ENCODE measurements at regions not wholly inside any gene's neighbourhood (a gene's known extent, or its start where the extent isn't known, plus 50 kb on each side); places are given as distances from the start of the nearest gene placed in this dataset.

DNA sequence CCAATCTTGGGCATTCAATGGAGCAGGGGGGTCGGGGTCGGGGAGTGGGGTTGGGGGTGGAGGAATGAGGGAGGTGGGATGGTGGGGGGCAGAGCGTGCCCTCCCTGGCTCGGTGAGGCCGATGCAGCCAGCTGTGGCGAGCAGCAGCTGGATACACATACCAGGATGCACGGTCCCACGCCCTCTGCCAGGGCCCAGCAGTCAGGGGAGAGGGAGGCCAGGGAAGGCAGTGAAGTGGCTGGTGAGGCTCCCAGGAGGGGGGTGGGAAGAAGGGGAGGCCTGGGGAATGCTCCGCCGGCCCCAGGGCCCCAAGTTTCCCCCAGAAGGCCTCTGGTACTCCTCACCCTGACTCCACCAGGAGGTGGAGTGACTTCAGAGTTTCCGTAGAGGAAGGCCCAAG, 77.6 kb upstream of the LHX1 start:
- TF ChIP-seq CTCF (IDR thresholded peaks at IDR 0.05) (no peak), EZH2 (IDR thresholded peaks at IDR 0.05; ENCODE audit: borderline replicate concordance, insufficient read depth, low read depth, low read length, poor library complexity, severe bottlenecking) (no peak)

Measured in B cell (primary cell).